ENCODE measurements at regions not wholly inside any gene's neighbourhood (a gene's known extent, or its start where the extent isn't known, plus 50 kb on each side); places are given as distances from the start of the nearest gene placed in this dataset.

DNA sequence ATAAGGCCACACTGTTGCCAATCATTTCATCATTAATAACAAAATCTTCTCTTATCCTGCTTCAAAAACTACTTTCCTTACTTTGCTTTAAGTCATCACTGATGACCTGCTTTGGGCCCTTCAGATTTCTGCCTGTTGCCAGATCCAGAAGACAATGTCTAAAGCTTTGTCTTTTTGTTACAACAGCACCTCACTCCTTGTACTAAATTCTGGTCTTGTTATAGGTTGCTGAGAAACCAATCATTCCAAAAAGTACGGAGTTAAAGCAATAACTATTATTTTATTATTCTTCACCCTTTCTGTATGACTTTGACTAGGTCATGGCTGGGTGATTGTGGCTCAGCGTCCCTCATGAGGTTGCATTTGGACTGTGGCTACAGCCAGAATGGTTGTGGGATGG lies 633.5 kb downstream of the PTPRU start:
- no peak for DNase-seq

DNA sequence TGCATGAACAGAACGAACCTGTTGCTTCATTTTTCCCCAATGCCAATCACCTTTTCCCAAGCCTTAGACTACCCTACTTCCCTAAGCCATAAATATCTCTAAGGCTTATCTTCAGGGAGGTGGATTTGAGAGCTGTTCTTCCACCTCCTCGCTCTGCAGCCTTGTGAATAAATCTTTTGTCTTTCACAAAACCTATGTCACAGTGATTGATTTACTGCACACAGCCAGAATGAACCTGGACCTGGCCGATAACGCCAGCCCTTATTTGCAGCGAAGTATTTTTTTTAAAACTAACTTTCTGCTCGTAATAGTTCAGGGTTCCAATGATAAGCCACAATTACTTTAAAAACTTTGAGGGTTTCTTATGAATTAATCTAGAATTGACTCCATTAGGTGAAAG lies 632.6 kb downstream of the PTPRU start:
- DNase-seq: no peak

DNA sequence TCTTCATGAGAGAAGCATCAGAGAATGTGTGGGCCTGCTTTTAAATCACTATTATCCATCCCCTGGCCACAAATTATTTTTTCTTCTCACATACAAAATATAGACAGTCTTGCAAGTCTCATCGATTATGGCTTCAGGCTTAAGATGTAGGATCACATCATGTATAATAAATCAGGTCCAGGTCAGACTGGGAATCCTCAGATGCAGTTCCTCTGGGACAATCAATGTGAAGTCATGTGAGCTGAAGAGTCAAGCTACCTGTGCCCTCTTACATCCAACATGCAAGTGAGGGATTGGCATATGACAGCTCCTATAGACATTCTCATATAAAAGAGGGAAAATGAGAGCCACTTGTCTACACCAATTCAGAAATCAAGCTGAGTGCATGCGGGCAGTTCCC lies 631.8 kb downstream of the PTPRU start:
- DNase-seq: no peak

DNA sequence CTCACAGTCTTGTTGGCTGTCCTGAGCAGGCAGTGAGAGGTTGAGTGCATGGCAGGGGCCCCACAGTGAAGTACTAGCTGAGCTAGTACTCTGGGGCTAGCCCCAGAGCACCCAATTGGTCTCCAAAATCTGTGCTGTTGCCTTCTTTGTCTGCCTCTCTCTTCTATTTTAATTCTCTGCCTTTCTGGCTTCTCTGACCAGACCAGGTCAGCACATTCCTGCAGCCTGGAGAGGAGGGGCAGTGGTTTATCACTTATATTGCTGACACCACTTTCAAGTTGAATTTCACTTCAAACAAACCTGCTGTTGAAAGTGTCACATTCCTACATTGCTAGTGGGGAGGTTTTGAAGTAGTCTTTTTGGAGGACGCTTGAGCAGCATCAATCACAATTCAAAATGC lies 628.7 kb downstream of the PTPRU start:
- no peak for DNase-seq

GRCh38 chr1:29864431-29865022 lies 628.2 kb downstream of the PTPRU start:
- no peak for DNase-seq

DNA sequence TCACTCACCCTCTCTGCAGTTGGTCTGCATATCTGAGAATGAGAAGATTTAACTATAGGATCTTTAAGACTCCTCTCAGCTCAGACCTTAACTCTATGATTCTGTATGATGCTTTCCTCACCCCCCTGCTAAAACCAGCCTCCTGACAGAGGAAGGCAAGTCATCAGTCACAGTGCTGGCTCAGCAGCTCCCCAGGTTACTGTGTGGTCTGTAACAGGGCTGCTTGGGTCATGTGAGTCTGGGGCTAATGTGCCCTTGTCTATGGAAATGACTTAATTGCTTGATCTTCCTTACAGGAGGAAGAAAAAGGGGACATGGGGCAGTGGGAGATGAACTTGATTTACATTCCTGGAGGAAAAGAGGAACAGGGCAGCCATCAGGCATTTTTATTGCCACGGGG lies 625.6 kb downstream of the PTPRU start:
- no peak for DNase-seq

GRCh38 chr1:29861446-29861845 lies 625.1 kb downstream of the PTPRU start:
- no peak for DNase-seq

GRCh38 chr1:29860681-29861080 lies 624.4 kb downstream of the PTPRU start:
- DNase-seq: no peak

DNA sequence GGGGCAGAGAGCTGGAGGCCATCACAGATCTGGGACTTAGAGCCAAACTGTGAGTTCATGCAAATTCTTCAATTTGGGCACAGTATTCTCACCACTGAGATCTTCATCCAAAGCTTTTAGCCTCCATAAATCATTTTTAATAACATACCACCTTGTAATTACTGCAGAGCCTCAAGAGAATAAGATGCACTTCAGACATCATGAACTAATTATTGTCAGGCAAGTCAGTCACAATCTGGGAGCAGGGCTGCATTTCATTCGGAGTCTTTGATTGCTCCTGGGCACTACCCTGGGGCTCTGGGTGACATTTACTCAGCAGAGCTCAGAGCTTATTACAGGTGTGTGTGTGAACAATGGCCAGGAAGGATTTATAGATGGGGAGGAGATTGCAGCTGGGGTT lies 623.7 kb downstream of the PTPRU start:
- no peak for DNase-seq

DNA sequence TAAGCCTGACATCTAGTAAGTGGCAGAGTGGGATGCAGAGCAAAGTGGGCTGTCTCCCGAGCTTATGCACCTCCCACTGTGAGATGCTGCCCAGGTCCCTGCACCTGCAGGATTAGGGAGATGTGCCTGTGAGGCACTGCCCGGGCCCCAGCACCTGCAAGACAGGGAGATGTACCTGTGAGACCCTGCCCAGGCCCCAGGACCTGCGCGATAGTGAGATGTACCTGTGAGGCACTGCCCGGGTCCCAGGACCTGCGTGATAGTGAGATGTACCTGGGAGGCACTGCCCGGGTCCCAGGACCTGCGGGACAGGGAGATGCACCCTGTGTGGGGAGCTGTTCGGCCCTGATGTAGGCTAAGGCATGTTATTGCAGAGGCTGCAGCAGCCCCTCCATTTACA lies 622.8 kb downstream of the PTPRU start:
- DNase-seq: no peak

GRCh38 chr1:29858646-29859045 lies 622.3 kb downstream of the PTPRU start:
- DNase-seq: no peak

DNA sequence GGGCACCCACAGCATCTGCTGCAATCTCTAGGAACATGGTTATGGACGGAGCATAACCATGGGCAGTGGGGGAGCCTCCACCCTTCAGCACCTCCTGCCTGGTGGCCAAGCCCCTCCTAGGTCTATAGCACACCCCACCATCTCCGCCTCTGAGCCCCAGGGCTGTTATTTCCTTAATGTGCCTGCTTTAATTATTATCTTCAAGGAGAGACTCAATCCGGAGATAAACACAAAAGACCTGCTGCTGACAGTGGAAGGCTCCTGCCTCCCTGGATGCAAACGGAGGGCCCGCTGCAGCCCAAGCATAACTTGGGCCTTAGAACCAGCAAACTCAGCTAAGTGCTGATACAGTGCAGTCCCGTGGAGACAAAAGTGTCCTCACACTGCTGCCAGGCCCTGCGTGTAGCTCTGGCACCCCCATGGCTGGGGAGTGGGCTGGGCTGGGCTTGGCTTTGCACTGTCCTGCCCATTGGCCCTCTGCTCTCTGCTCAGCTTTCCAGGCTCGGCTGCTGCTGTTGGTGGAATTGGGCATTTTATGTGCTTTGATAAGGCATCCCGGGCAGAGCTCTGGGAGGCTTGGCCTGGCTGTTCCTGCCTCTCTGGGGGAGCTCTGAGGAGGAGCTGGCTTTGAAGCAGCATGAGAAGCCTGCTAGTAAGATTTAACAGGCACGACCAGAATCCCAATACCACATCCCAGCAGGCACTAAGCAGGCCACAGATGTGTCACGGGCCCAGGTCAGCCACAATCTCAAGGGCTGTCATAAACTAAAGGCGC lies 620.2 kb downstream of the PTPRU start:
- no peak for DNase-seq

DNA sequence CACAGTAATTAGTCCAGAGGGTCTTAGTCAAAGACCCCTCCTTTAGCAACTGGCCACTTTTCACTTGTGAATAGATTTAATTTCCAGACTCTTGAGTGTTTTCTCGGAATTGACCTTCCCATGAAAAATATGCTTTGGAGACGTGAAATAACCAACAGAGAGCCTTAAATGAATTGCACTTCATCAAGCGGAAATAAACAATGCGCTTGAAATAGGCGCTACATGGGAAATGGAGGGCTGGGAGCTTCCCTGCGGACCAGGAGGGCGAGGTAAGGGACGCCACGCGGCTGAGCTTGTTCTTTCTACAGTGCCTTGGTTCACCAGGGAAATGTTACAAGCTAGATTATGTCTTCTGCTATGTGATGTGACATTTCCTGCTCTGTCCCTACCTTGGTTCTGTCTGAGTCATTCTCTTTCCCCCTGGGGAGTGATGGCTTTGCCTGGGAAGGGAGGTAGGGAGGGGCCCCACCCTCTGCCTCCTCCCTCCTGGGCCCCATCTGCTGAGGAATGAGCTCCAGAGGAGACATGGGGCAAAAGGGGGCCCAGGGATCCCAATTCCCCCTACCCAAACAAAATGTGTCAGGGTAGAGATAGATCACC lies 619.3 kb downstream of the PTPRU start:
- DNase-seq: no peak

- DNase-seq: no peak
Measured at GRCh38 chr1:29854700-29855276, 618.5 kb downstream of the PTPRU start.

- DNase-seq: no peak
Measured at GRCh38 chr1:29853716-29854330, 617.5 kb downstream of the PTPRU start.

- DNase-seq: no peak
Measured at GRCh38 chr1:29852248-29852647, 615.9 kb downstream of the PTPRU start.

DNA sequence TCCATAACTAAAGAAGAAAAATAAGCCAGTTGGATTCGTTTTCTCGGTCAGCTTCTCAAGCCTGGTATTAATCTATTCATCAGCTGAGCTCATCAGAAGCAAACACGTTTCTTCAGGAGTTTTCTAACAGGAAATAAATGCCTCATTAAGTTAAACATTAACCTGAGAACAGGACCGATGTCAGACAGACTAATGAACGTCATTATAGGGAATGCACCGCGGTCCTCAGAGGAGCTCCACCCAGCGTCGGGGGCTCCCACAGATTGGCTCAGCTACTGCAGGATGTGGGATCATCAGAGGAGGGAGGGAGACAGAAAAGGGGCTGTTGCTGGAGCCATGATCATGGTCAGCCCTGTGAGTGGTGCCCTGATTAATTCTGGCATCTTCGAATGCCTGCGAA lies 615.4 kb downstream of the PTPRU start:
- no peak for DNase-seq

DNA sequence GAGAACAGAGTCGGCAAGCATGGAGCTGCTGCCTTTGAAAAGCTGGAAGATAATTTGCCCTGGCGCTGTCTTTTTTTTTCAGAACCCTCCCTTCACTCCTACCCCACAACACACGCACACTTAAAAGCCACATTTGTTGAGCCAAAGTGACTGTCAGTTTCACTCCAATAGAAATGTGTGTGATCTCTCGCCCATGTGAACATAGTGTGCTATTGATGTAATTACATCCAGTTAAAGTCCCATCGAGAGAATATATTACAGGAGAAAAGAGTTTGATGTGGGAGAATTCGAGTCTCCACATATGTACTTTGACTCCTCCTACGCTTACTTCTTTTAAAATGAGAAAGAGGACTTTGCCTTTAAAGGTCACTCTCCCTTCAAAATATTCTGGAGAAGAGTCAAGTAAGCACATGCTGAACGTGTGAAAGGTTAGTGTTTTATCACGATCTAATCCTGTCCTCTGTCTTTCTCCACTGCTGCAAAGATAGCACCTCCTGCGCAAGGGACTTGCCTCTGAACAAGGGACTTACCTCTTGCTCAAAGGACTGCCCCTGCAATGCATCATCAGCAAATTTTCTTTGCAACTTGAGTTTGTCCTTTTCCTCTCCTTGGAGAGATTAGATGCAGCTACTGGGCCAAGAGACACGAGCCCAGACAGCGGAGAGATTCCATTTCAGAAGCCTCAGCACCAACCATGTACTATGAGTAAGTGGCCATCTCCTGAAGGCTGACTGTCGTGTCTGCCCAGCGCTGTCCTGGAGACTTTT lies 613.9 kb downstream of the PTPRU start:
- no peak for DNase-seq

DNA sequence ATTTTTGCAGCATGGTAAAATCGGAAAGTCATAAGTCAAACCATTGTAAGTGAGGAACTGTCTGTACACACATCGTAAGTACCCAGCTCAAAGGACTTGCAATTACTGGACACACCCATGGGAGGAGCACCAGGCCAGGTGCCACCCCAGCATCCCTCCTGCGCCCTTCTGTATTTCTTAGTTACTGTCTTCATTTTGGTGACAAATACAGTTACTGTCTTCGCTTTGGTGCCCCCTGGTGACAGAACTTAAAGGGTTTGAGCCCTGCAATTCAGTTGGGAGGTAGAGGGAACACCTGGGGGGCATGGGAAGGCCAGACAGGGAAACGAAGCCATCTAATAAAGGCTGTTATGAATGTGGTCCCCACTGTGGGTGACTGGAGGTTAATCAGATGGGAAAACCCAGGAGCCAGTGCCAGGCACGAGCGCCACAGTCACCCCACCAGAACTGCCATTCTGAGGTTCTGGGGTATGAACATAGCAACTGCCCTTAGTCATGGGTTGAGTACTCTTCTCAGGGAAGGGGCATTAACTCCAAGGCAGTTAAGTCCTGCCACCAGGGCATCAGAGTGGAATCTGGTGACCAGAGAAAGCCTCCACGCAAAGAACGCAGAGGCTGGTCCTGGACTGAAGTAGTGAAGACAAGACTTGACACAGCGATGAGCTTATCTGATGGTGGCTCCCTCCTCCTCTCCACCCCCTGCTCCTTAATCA lies 612.9 kb downstream of the PTPRU start:
- peak in 1 of 2 donors; percentile 6 for DNase-seq

GRCh38 chr1:29845910-29846309 lies 609.6 kb downstream of the PTPRU start:
- DNase-seq: no peak

- no peak for DNase-seq
Measured at GRCh38 chr1:29842130-29842529, 605.8 kb downstream of the PTPRU start.

GRCh38 chr1:29839726-29840125 lies 603.4 kb downstream of the PTPRU start:
- DNase-seq: no peak

Data from bone marrow (tissue), 2 donors.